ENCODE measurements at regions not wholly inside any gene's neighbourhood (a gene's known extent, or its start where the extent isn't known, plus 50 kb on each side); places are given as distances from the start of the nearest gene placed in this dataset.

DNA sequence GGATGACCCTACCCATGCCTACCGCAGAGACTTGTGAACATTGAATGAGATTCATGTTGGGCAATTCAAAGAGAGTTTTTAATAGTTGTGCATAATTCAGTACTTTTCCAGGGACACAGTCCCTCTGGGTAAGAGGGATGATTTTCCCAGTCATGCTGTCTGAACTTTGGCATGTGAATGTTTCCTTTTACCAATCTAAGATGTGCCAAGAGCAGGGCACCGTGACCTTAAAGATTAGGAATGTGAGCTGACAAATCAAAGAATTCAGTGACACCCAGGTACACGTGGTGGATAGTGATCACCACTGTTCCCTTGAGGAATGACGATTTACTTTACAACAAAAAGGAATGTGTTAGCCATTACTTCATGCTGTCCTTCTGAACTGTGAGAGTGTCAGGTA lies 515.6 kb downstream of the PPARGC1A start:
- no peak for FAIRE-seq
- POLR2A ChIA-PET, result no interaction called here
- DNase-seq (ENCODE audit: low spot score), result no peak

More for the DNA sequence above, 515.6 kb downstream of the PPARGC1A start:
- Histone ChIP-seq H3K4me3 (replicated peaks in 1 of 3; ENCODE audit: insufficient read depth in 1 of 3, low read depth in 2 of 3, low read length in 3 of 3) (no peak overlapping the region), H3K9ac (ENCODE audit: insufficient read depth, low read depth, low read length) (no peak overlapping the region), H3K27me3 (ENCODE audit: control insufficient read depth in 1 of 2, insufficient read depth in 2 of 2, low read length in 2 of 2) (no peaks in the 10 kb centered on the region), H3K27ac (ENCODE audit: extremely low read length, insufficient read depth, low read length) (no peak overlapping the region), H3K4me2 (ENCODE audit: low read depth, low read length) (no peak overlapping the region), H2AFZ (ENCODE audit: low read length) (no peak overlapping the region), H3K9me3 (ENCODE audit: low read length) (no peaks in the 10 kb centered on the region), H3K79me2 (ENCODE audit: insufficient read depth, low read length) (no peaks in the 10 kb centered on the region), H3K4me1 (ENCODE audit: insufficient read depth, low read length) (no peaks in the 10 kb centered on the region), H4K20me1 (ENCODE audit: insufficient read depth, low read length) (no peaks in the 10 kb centered on the region), H3K36me3 (replicated peaks in 1 of 2; ENCODE audit: control insufficient read depth in 1 of 2, insufficient read depth in 2 of 2, low read length in 2 of 2) (no peaks in the 10 kb centered on the region)
- CTCF ChIA-PET (ENCODE audit: low intra/inter-chr PET ratio, low total read pairs), result no interaction called here
- in situ Hi-C loops (cut with HindIII; ENCODE audit: extremely low pct_ligation_motif_present, low pct_unique_long_range_greater_than_20kb), result no loop called here
- intact Hi-C loops (cut with micrococcal nuclease; ENCODE audit: unreplicated experiment), result no loop called here
- no peak for TF ChIP-seq ZNF224 (CRISPR knock-in tag; IDR thresholded peaks at IDR 0.05)
- TF ChIP-seq, protein P1, sequence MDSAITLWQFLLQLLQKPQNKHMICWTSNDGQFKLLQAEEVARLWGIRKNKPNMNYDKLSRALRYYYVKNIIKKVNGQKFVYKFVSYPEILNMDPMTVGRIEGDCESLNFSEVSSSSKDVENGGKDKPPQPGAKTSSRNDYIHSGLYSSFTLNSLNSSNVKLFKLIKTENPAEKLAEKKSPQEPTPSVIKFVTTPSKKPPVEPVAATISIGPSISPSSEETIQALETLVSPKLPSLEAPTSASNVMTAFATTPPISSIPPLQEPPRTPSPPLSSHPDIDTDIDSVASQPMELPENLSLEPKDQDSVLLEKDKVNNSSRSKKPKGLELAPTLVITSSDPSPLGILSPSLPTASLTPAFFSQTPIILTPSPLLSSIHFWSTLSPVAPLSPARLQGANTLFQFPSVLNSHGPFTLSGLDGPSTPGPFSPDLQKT (CRISPR knock-in tag; IDR thresholded peaks at IDR 0.05; ENCODE audit: borderline replicate concordance), result no peak
- no peak for TF ChIP-seq TAF1 (CRISPR knock-in tag; IDR thresholded peaks at IDR 0.05)
- TF ChIP-seq SOX13 (IDR thresholded peaks at IDR 0.05), result no peak
- TF ChIP-seq SOX13 (CRISPR knock-in tag; conservative IDR thresholded peaks at IDR 0.05 in 1 of 2, IDR thresholded peaks at IDR 0.05 in 1 of 2), result no peak
- TF ChIP-seq ZNF260 (CRISPR knock-in tag; IDR thresholded peaks at IDR 0.05; ENCODE audit: borderline replicate concordance, low read depth), result no peak
- TF ChIP-seq ZNF10 (CRISPR knock-in tag; IDR thresholded peaks at IDR 0.05; ENCODE audit: borderline replicate concordance, low read depth), result no peak
- no peak for TF ChIP-seq BHLHE40 (IDR thresholded peaks at IDR 0.05; ENCODE audit: low read length)
- TF ChIP-seq, protein P2, sequence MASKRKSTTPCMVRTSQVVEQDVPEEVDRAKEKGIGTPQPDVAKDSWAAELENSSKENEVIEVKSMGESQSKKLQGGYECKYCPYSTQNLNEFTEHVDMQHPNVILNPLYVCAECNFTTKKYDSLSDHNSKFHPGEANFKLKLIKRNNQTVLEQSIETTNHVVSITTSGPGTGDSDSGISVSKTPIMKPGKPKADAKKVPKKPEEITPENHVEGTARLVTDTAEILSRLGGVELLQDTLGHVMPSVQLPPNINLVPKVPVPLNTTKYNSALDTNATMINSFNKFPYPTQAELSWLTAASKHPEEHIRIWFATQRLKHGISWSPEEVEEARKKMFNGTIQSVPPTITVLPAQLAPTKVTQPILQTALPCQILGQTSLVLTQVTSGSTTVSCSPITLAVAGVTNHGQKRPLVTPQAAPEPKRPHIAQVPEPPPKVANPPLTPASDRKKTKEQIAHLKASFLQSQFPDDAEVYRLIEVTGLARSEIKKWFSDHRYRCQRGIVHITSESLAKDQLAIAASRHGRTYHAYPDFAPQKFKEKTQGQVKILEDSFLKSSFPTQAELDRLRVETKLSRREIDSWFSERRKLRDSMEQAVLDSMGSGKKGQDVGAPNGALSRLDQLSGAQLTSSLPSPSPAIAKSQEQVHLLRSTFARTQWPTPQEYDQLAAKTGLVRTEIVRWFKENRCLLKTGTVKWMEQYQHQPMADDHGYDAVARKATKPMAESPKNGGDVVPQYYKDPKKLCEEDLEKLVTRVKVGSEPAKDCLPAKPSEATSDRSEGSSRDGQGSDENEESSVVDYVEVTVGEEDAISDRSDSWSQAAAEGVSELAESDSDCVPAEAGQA (IDR thresholded peaks at IDR 0.05; ENCODE audit: low read depth), result no peak
- TF ChIP-seq, protein P2 (CRISPR knock-in tag; IDR thresholded peaks at IDR 0.05; ENCODE audit: borderline replicate concordance), result no peak
- no peak for TF ChIP-seq ZNF335 (CRISPR knock-in tag; IDR thresholded peaks at IDR 0.05)
- TF ChIP-seq ZNF33B (CRISPR knock-in tag; IDR thresholded peaks at IDR 0.05), result no peak
- TF ChIP-seq ZBTB8A (CRISPR knock-in tag; IDR thresholded peaks at IDR 0.05; ENCODE audit: borderline replicate concordance, low read depth), result no peak
- no peak for TF ChIP-seq ZNF703 (CRISPR knock-in tag; IDR thresholded peaks at IDR 0.05; ENCODE audit: borderline replicate concordance)
- no peak for TF ChIP-seq ZNF569 (CRISPR knock-in tag; IDR thresholded peaks at IDR 0.05; ENCODE audit: borderline replicate concordance)
- TF ChIP-seq ZNF18 (CRISPR knock-in tag; IDR thresholded peaks at IDR 0.05; ENCODE audit: insufficient replicate concordance), result no peak
- no peak for TF ChIP-seq ZNF556 (CRISPR knock-in tag; IDR thresholded peaks at IDR 0.05; ENCODE audit: borderline replicate concordance)
- ATAC-seq, result no peak
- BruUV-seq (replicated peaks), result no TSS peak
- 13% methylated on average over 4 of the region's 4 CpGs for WGBS (ENCODE audit: low lambda C conversion rate)

Data from HepG2 (cell line).